Bronchial epithelial cell (primary cell): ENCODE measurements at regions not wholly inside any gene's neighbourhood (a gene's known extent, or its start where the extent isn't known, plus 50 kb on each side); places are given as distances from the start of the nearest gene placed in this dataset.

Experiments used
- DNase-seq: peaks from one replicate; pipeline ENCODE4 v3.0.0-alpha.2; 2010; ENCODE audit warnings: low read depth
- FAIRE-seq: peaks from 2 replicates; lab custom pipeline; 2011; peaks lifted over from hg19 to GRCh38; lab: Jason Lieb, UNC
- H3K27me3 ChIP-seq: 2 replicates; pipeline ENCODE4 v1.5.1; 2011; ENCODE audit warnings: low read length; ENCODE audit not compliant: control insufficient read depth, insufficient read depth
- H3K36me3 ChIP-seq: 2 replicates; pipeline ENCODE4 v1.5.1; 2011; ENCODE audit warnings: low read length; ENCODE audit not compliant: control insufficient read depth, insufficient read depth
- H3K4me3 ChIP-seq: 2 replicates; pipeline ENCODE4 v1.5.1; 2011; ENCODE audit warnings: mild to moderate bottlenecking, low read depth, low read length, control low read depth
- CTCF ChIP-seq: IDR thresholded peaks from 2 replicates; pipeline ENCODE4 v1.5.1; 2011; ENCODE audit warnings: mild to moderate bottlenecking, moderate library complexity, low read length, control low read depth, inconsistent platforms; ENCODE audit not compliant: insufficient read depth, severe bottlenecking

DNA sequence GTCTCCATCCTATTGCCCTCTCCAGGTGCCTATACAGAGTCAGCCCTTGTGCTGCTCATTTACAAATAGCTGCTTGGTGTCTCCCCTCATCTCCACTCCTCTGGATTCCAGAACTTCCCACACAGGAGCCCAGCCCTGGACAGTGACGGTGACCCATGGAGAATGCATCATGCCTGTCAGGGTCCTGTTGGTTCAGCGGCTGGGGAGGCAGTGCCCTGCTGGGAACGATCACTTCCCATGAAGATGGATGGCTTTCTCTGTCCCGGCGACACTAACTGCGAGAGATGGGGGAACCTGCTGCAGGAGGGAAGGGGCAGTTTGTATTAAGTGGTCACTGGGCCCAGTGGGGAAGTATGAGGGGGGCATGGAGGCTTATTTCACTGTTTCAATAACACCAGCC lies 395.0 kb upstream of the TBX3 start:
- no peak for TF ChIP-seq CTCF

GRCh38 chr12:115078334-115078733 lies 394.4 kb upstream of the TBX3 start:
- Histone ChIP-seq H3K36me3 (no peaks in the 10 kb centered on the region), H3K4me3 (no peak overlapping the region), H3K27me3 (no peaks in the 10 kb centered on the region)
- no peak for TF ChIP-seq CTCF
- no peak for FAIRE-seq
- no peak for DNase-seq

More for the DNA sequence above, 395.0 kb upstream of the TBX3 start:
- no peak for FAIRE-seq
- DNase-seq, result no peak
- H3K36me3 ChIP-seq, result no peaks in the 10 kb centered on the region
- H3K4me3 ChIP-seq, result no peak overlapping the region
- H3K27me3 ChIP-seq, result no peaks in the 10 kb centered on the region

DNA sequence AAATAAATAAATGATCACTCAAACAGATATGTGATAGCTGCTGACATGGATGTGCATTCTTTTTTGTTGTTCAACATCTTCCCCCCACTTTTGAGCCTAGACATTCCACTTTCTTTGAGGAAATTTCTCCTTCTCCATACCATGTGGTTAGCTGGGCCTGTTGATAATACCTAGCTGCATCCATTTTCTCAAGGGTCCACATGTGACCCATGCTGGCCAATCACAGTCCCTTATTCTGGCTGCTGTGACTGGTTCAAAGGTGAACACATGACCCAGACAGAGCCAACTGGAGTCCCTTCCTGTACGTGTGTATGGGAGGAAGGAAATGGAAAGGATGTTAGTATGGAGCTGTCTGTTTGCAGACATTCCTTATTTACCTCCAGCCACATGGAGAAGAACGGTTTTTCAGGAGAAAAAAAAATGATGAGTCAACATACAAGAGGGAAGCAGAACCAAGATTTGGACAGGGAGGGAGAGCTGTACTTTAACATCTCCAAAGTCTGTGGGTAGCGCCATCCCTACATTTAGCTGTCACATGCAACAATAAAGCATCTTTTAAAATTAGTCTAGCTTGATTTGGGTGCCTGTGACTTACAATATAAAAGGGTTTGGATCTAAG lies 391.7 kb upstream of the TBX3 start:
- TF ChIP-seq CTCF, result no peak
- H3K27me3 ChIP-seq, result no peaks in the 10 kb centered on the region
- FAIRE-seq, result no peak

GRCh38 chr12:115074617-115075016 lies 390.6 kb upstream of the TBX3 start:
- H3K36me3 ChIP-seq, result no peaks in the 10 kb centered on the region
- H3K4me3 ChIP-seq, result no peak overlapping the region
- no peak for TF ChIP-seq CTCF
- no peak for DNase-seq
- FAIRE-seq, result no peak
- H3K27me3 ChIP-seq, result no peaks in the 10 kb centered on the region

More for the DNA sequence above, 391.7 kb upstream of the TBX3 start:
- Histone ChIP-seq H3K4me3 (no peak overlapping the region), H3K36me3 (no peaks in the 10 kb centered on the region)
- no peak for DNase-seq

DNA sequence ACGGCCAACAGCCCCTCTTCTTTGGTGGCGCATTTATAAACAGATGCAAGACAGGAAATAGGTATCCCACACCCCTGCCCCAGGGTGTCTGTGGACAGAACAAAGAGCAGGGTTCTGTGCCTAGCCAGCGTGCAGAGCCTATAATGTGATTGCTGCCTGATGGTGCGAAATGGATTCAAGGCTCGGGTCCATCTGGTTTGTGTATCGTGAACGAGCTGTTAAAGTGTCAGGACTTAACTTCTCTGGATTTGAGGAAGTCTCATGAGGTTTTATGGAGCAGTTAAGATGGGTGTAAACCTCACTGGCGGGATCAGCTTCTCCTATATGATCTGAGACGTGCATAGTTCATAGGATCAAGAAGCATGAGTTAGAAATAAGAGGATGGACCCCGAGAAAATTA lies 388.7 kb upstream of the TBX3 start:
- no peaks in the 10 kb centered on the region for H3K36me3 ChIP-seq
- no peaks in the 10 kb centered on the region for H3K27me3 ChIP-seq
- no peak for TF ChIP-seq CTCF
- no peak overlapping the region for H3K4me3 ChIP-seq
- DNase-seq (no peak), FAIRE-seq (no peak)

GRCh38 chr12:115070313-115070712 lies 386.3 kb upstream of the TBX3 start:
- no peak for TF ChIP-seq CTCF
- Histone ChIP-seq H3K27me3 (no peaks in the 10 kb centered on the region), H3K36me3 (no peaks in the 10 kb centered on the region), H3K4me3 (no peak overlapping the region)
- DNase-seq (peak; percentile 55), FAIRE-seq (no peak)
